HG03064 (cell line): ENCODE measurements at regions not wholly inside any gene's neighbourhood (a gene's known extent, or its start where the extent isn't known, plus 50 kb on each side); places are given as distances from the start of the nearest gene placed in this dataset.

Experiments used
- ATAC-seq: cut with Tn5 transposase; IDR thresholded peaks from one replicate; pipeline ENCODE4 v1.9.1; 2021; ENCODE audit warnings: low read depth; ENCODE audit not compliant: unreplicated experiment

DNA sequence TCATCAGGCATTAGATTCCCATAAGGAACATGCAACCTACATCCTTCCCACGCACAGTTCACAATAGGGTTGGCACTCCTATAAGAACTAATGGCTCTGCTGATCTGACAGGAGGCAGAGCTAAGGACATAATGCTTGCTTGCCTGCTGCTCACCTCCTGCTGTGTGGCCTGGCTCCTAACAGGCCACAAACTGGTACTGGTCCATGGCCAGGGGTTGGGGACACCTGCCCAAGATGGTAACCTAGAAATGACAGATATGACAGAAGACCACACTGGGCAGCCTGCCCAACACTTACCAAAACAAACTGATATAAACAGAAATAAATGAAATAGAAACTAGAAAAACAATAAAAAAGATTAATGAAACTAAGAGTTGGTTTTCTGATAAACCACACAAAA lies 325.6 kb downstream of the SEC23A start:
- no peak for ATAC-seq

DNA sequence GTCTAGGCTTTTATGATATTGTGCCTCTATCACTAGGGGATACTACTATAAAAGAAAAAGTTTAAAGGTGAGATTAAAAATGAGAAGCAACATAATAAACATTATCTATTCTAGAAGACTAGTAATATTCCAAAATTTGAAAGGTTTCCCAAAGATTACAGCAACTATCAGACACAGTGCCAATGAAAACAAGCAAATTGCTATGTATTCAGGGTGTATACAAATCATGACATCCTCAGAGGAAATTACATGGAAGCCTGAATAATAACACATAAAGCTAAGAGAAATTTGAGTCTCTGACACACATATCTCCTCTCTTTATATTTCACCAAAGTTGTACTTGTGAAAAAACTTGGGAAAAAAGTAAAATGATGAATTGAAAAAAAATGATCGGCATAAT lies 327.0 kb downstream of the SEC23A start:
- no peak for ATAC-seq

DNA sequence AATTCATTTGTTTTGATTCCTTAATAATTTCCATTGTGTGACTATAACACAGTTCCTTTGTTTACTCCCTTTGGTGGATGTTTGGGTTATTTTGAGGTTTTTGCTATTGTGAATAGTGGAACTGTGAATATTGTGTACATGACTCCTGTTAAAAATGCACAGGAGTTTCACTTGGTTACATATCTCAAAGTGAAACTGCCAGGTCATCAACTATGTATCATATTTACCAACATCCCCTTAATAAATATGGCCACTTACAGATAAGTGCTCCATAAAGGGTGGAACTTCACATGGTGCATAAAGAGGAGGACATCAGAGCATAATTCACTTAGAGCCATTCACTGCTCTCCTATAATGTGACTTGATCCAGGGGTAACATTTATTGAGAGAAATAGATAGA lies 328.9 kb downstream of the SEC23A start:
- ATAC-seq: no peak

DNA sequence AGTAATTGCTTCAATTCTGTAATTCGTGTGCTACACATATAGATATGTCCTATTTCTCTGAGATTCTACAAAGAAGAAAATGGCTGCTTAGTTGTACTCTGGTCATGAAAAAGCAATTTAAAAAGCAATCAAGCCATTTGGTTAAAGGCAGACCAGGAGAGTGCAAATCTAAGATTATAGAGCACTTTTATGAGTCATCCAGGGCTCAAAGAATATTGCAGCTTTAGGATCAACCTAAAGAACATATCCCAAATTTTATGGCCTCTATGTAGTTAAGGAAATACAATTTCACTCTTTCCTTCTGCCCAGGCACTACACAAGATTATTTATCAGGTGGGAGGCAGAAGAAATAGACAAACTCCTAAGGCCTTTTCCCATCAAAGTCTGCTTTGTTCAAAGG lies 332.8 kb downstream of the SEC23A start:
- ATAC-seq: no peak

DNA sequence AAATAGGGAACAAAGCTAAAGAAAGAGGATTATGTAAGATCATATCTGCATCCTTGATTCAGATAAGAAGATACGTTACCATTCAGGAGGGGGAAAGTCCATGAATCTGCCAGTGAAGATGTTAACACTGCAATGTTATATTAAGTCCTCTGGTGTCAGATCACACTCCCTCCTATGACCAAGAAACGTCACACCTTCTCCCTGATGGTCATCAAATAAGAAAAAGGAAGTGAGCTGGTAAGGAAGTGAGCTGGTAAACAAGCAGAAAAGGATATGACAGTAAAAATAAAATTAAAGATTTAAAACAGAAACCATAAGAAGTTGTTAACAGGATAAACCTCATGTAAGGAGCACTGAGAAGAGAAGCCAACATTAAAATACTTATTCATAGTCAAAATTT lies 340.2 kb downstream of the SEC23A start:
- ATAC-seq: no peak

DNA sequence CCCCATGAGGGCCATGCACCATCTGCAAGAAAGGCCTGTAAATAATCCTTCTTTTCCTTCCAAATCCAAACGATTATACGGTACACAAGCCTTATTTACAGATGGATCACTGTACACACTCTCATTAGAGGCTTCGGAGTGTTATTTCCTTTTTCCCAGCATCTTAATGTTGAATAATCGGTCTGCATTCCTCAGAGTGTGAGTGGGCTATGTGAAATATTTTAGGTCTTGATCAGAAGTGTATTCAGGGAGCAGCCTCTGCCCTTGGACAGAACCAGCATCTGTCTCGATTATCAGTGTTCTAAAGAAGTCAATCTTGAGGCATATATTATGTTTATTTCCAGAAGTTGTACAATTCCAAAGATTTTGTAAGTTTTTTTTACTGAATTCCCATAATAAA lies 340.6 kb downstream of the SEC23A start:
- ATAC-seq: no peak

DNA sequence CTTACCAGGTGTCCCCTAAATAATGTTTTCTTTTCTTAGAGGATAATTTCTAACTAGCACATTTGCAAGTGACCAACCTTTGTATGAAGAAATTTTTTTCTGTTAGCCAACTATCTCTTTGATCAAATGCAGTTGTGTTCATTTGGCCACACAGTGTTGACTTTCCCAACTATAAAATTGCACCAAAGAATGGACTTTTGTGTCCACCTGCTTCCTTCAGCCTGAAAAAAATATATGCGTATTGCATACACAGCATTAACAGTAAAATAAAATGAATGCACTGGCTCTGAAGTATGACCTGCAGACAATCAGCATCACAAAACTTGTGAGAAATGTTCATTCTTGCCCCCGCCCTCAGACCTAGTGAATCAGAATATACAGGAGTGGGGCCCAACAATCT lies 342.0 kb downstream of the SEC23A start:
- no peak for ATAC-seq

DNA sequence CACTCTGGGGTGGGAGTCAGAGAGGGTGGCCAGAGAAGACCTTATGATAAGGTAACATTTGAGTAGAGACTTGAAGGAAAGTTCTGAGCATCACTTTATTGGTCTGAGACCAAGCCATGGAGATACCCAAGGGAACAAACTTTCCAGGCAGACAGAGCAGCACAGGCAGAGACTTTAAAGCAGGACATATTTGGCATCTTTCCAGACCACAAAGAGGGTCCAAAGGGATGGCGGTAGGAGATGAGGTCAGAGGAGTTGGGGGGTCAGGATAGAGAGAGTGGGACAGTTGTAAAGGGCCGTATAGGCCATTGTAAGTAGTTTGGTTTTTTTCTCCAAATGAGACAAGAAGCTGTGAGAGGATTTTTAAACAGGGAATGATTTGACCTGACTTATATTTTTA lies 344.4 kb downstream of the SEC23A start:
- ATAC-seq: no peak

DNA sequence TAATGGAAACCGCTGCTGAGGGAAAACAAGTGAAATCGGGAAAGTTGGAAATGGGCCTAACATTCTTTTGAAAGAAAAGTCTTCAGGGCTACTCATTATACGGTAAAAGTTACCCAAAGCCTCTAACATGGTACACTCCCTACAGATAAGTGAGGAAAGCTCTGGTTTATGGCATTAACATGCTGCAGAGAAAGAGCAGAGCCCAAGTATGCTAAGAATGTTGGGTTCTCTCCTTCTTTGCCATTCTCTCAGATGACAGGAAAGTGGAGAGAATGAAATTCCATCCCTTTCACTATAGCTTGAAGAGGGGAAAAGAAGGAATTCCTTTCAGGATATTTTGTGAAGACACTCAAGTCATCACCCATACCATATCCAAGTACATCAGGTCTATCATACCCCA lies 348.0 kb downstream of the SEC23A start:
- ATAC-seq: no peak

DNA sequence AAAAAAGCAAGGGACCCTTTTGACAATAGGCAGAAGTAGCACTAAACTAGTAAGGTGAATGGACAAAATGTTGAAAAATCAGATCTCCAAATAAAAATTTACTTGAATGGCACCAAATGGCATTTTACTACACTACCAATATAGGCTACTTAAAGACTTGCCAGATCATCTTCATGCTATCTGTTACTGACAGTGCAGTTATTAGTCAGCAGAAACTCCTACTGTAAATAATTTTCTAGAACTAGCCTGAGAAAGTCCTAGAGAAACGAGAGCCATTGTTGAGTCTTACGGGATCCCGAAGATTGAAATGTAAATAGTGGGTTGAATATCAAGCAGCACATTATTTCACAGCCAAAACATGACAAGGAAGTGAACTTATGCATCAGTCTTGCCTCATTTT lies 350.3 kb downstream of the SEC23A start:
- no peak for ATAC-seq

DNA sequence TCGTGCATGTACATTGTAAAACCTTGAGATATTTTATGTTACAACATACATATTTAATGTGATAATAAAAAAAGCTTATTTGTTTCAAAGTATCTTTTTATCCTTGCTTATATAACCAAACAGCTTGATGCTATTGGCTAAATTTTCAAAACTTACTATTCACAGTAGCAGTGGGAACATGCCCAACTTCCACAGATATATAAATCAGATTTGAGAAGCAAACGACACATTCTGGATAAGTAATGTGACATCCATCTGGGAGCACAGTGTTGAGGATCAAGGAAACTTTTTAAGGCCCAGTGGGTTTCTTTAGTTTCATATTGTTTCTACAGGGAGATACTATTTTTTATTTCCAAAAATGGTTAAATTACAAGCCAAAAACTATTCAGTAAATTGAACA lies 350.7 kb downstream of the SEC23A start:
- no peak for ATAC-seq

DNA sequence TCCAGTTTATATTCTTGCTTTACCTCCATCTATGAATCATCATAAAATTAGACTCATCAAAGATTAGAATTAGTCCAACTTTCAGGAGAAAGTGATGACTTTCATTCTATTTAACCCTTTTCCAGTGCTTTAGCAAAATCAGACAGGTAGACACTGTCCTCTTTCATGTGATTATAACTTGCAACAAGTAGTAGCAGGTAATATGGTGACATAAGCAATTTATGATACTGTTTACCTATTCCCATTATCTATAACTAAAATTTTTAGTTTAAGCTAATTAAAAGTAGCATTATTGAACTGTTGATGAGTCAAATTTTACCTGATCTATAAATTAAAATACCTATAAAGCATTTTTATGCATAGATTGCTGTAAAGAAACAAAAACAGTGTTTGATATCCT lies 351.6 kb downstream of the SEC23A start:
- no peak for ATAC-seq

DNA sequence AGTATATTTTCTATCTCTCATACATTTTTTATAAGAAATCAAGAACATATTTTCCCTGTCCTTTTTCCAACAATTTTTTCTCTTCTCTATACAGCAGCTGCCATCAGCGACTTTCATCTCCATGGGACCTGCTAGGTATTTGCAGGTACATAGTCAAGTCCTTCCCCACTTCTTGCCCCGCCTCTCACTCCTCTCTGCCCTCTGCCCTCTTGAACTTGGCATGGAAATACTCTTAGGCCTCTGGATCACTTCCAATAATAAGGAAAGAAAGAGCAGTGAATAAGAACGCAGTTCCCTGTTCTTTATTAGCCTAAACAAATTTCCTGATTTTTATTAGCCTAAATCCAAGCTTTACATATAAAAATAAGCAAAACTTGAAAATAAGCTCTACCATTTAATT lies 353.1 kb downstream of the SEC23A start:
- no peak for ATAC-seq

DNA sequence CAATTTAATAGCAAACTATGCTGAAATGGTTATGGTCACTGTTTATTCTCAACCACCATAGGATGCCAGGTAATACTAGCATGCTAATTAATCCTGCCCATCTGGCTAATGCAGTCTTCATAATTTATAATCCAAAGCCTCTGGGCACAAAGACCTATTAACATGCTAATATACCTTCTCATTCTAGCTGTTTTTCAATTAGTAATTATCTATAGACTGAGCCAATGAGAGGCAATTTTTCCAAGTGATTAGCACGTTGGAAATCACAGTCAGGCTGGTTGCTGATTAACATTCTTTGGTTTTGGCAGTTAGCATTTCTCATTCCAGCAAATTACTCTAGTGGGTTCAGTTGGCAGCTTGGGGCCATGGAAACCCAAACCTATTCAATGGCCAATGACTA lies 357.2 kb downstream of the SEC23A start:
- no peak for ATAC-seq

DNA sequence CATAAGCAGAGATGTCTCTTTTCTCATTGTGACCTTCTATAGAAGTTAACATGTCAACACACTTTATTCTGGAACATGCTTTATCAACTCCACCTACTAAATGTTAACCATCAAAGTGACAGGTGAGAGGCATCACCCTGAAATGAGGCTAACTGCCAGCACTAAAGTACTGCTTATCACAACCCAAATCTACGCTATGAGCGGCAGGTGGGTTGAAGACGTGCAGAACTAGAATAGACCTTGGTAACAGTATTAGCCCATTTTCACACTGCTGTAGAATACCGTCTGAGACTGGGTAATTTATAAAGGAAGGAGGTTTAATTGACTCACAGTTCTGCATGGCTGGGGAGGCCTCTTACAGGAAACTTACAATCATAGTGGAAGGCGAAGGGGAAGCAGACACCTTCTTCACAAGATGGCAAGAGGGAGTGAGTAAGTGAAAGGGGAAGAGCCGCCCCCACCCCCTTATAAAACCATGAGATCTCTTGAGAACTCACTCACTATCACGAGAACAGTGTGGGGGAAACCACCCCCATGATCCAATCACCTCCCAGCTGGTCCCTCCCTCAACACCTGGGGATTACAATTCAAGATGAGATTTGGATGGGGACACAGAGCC lies 359.0 kb downstream of the SEC23A start:
- no peak for ATAC-seq

DNA sequence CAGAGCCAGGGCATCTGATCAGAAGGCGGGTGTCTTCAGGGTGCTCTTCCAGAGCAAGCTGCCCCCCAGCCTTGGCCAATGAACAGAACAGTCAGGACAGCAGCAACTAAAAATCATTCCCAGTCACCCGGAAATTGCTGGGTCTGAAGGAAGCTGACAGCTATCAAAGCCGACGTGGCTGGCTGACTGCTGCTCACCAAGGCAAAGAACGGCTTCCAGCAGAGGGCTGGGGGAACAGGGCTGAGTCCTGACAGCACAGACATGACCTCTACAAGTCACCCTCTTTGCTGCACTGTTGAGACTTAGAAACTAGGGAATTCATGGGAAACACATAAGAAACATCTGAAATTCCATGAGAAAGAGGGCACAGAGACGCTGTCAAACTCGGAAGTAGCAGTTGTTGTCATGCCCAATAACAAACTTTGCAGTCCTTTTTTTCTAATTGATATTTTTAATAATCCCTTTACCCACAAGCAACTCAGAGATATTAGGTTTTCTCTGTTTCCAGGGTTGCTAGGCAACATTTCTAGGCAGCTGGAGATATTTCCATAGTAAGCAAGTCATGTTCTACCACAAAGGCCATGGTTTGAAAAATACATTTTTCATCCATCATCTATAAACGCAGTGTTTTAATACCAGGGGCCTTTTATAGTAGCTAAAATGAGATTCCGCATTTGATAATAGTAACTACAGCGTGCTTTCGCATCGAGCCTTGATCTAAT lies 365.2 kb downstream of the SEC23A start:
- ATAC-seq: no peak

DNA sequence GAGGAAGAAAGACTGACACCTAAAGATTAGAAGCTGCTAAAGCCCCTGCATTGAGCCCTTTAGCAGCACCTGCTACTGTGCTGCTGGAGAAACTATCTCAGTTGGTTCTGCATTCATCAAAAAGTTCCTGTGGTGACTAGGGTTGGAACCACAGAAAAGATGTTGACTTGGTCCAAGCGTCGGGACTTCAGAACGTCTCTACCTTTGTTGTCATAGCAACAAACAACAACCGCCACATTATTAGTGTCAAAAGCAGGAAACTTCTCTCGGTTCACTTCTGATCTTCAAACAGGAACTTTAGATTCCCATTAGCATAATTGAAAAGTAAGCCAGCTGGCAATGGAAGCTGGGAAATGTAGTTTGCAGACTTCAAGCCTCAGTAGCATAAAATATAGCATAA lies 368.0 kb downstream of the SEC23A start:
- no peak for ATAC-seq

DNA sequence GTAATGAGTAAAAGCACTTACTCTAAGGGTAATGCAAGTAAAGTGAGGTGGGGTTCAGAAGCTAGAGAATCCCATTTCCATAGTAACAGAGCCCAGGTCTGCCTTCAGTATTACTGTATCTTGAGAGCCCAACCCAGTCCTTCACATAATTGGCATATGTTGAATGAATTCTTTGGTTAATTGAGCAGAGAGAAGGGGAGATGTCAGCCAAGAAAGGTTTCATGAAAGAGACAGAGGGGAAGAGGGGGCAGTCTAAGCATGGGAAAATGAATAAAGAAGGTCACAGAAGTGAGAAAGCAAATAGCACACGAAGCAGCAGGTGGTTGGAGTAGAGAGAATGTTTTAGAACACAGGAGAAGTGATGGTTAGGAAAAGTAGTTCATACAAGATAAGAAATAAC lies 371.1 kb downstream of the SEC23A start:
- no peak for ATAC-seq

DNA sequence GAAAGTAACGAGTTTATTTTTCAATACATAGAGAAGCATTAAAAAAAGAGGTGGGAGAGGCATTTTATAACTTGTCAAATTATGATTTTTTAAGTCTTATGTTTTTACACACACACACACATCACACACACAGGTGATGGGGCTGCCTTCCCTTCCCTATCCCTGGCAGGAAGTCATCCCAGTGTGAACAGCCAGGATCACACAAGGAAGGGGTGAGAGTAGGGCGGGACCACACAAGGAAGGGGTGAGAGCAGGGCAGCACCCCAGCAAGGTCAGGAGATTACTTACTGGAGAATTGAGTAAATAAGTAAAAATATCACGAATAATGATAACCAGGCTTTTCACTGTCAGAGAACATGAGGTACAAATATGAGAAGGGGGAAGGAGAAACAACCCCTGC lies 372.6 kb downstream of the SEC23A start:
- no peak for ATAC-seq

DNA sequence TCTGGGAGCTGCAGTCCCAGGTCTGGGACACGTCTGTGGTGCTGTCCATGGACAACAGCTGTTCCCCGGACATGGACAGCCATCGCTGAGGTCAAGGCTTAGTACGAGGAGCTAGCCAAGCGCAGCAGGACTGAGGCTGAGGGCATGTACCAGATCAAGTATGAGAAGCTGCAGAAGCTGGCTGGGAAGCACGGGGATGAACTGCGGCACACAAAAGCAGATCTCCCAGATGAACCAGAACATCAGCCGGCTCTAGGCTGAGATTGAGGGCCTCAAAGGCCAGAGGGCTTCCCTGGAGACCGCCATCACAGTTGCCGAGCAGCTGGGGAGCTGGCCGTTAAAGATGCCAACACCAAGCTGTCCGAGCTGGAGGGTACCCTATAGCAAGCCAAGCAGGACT lies 375.3 kb downstream of the SEC23A start:
- no peak for ATAC-seq

DNA sequence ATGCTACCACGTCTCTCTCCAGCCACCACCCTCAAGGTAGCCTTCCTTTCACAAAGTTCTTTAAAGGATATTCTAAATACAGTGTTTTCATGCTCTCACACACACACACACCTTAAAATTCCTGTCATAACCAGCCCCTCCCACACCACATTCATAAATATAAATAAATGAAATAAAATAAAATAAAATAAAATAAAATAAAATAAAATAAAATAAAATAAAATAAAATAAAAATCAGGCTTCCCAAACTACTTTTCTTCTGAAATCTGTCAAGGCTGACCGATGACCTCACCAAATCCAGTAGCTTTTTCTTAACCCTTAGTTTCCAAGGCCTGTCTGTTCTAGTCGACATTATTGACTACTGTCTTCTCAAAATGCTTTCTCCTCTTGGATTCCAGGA lies 378.4 kb downstream of the SEC23A start:
- ATAC-seq: no peak

DNA sequence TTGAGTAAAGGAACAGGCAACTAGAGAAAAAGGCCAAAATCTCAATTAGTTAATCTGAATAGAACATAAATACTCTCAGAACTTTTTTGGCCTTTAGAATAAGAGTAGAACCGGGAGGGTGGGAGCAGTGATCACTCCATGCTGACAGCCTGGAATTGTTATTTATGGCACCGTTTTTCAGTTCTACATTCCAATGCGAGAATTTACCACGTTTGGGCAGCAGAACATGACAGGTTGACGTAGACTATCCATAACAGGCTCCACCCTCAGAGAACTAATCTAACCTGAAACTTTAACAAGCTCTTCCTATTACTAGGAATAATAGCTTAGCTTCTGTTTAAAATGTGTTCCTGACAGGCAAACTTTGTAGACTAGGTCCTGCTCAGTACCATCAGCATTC lies 379.1 kb downstream of the SEC23A start:
- ATAC-seq: no peak

DNA sequence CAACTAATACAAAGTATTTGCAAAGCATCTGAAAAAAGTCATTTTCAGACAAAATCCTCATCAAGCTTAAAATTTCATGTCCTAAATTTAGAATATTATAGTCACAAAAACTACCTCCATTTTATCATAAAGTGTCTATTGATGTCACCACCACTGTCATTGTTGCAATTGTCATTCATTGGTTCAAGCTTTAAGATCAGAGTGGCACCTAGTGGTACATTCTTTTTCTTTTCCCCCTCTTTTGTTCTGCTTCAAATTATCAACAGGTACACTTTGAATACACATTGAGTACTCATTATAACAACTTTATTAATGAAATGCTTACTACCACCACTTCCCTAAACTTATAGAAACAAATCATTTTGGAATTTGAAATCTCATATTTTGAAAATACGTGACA lies 379.8 kb downstream of the SEC23A start:
- no peak for ATAC-seq
